ENCODE measurements at regions not wholly inside any gene's neighbourhood (a gene's known extent, or its start where the extent isn't known, plus 50 kb on each side); places are given as distances from the start of the nearest gene placed in this dataset.

DNA sequence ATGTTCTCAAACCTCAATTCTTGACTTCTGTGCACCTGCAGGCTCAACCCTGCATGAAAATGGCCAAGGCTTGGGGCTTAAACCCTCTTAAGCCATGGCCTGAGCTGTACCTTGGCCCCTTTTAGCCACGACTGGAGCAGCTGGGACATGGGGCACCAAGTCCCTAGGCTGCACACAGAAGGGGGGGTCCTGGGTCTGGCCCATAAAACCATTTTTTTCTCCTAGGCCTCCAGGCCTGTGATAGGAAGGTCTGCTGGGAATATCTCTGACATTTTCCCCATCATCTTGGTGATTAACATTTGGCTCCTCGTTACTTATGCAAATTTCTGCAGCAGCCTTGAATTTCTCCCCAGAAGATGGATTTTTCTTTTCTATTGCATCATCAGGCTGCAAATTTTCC is 119.4 kb upstream of the VGLL2 start:
- no peak for DNase-seq
- Histone ChIP-seq H3K9me3 (peaks cover 0 to 33% (median 18%) of the 10 kb centered on the region in 8 donors), H3K27me3 (replicated peaks in 1 of 7) (no peaks in the 10 kb centered on the region), H3K4me3 (no peak overlapping the region), H3K36me3 (no peaks in the 10 kb centered on the region), H3K4me1 (no peaks in the 10 kb centered on the region), H3K27ac (no peak overlapping the region)
- intact Hi-C loops (cut with DNase I; ENCODE audit: low total_unique reads): no loop called here
- TF ChIP-seq CTCF (IDR thresholded peaks at IDR 0.05 in 8 of 11, conservative IDR thresholded peaks at IDR 0.05 in 3 of 11) (no peak), POLR2A (IDR thresholded peaks at IDR 0.05) (no peak), POLR2AphosphoS5 (IDR thresholded peaks at IDR 0.05) (no peak)
- 50 to 70% (median 60%) methylated on average over 2 of the region's 2 CpGs for WGBS, 5 donors

GRCh38 chr6:117149324-117149723 is 116.0 kb upstream of the VGLL2 start:
- TF ChIP-seq POLR2A (IDR thresholded peaks at IDR 0.05) (no peak), POLR2AphosphoS5 (IDR thresholded peaks at IDR 0.05) (no peak), CTCF (IDR thresholded peaks at IDR 0.05 in 8 of 11, conservative IDR thresholded peaks at IDR 0.05 in 3 of 11) (no peak)
- H3K27me3 ChIP-seq (replicated peaks in 1 of 7): no peaks in the 10 kb centered on the region
- no peak for DNase-seq
- no peak overlapping the region for H3K4me3 ChIP-seq
- H3K4me1 ChIP-seq: no peaks in the 10 kb centered on the region
- no peaks in the 10 kb centered on the region for H3K36me3 ChIP-seq
- H3K27ac ChIP-seq: no peak overlapping the region
- WGBS, 5 donors: 5 to 28% (median 13%) methylated on average over 1 of the region's 1 CpG
- peaks cover 0 to 54% (median 27%) of the 10 kb centered on the region in 8 donors for H3K9me3 ChIP-seq
- intact Hi-C loops (cut with DNase I; ENCODE audit: low total_unique reads): no loop called here

DNA sequence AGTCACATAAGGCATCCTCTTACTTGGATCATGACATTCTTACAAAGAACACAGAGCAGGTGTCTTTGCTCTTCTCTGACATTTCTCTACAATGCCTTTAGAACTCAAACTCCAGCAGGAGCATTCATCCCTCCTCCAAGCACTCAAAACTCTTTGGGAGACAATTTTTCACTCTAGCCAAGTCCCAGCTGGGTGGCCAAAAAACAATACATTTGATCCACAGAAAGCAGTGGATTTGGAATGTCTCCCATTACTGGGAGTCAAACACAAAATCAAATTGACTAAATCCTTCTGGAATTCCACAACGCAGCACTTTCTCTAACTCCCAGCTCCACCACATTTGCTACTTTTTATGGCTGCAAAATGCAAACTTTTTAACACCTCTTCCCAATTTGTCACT is 108.6 kb upstream of the VGLL2 start:
- 23 to 39% (median 34%) methylated on average over 1 of the region's 1 CpG for WGBS, 5 donors
- H3K4me3 ChIP-seq: no peak overlapping the region
- no peak overlapping the region for H3K27ac ChIP-seq
- intact Hi-C loops (cut with DNase I; ENCODE audit: low total_unique reads): no loop called here
- H3K4me1 ChIP-seq: no peaks in the 10 kb centered on the region
- H3K36me3 ChIP-seq: no peaks in the 10 kb centered on the region
- DNase-seq: no peak
- no peaks in the 10 kb centered on the region for H3K27me3 ChIP-seq (replicated peaks in 1 of 7)
- TF ChIP-seq CTCF (IDR thresholded peaks at IDR 0.05 in 8 of 11, conservative IDR thresholded peaks at IDR 0.05 in 3 of 11): no peak
- TF ChIP-seq POLR2A (IDR thresholded peaks at IDR 0.05): no peak
- no peak for TF ChIP-seq POLR2AphosphoS5 (IDR thresholded peaks at IDR 0.05)
- peaks cover 0 to 13% (median 2%) of the 10 kb centered on the region in 8 donors for H3K9me3 ChIP-seq

DNA sequence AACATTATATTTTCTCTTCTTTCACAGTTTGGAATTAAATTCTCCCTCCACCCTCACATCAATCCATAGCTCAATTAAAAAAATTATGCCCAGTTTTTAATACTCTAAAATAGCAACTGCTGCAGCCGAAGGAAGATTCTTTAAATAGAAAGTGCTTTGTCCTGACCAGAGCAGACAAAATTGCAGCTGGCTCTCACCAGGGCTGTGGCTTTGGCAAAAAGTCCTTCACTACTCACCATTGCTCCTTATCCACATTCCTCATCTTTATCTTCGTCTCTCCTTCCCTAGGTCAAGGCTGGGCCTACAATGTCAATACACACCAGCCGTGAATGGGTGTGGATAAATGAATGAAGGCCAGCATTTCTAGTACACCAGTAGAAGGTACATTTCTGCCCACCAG is 107.9 kb upstream of the VGLL2 start:
- DNase-seq: no peak
- no peak for TF ChIP-seq CTCF (IDR thresholded peaks at IDR 0.05 in 8 of 11, conservative IDR thresholded peaks at IDR 0.05 in 3 of 11)
- TF ChIP-seq POLR2A (IDR thresholded peaks at IDR 0.05): no peak
- TF ChIP-seq POLR2AphosphoS5 (IDR thresholded peaks at IDR 0.05): no peak
- intact Hi-C loops (cut with DNase I; ENCODE audit: low total_unique reads): no loop called here

More for the DNA sequence above, 107.9 kb upstream of the VGLL2 start:
- Histone ChIP-seq H3K27ac (no peak overlapping the region), H3K4me1 (no peaks in the 10 kb centered on the region), H3K27me3 (replicated peaks in 1 of 7) (no peaks in the 10 kb centered on the region), H3K9me3 (peaks cover 0 to 6% (median 0%) of the 10 kb centered on the region in 8 donors), H3K36me3 (no peaks in the 10 kb centered on the region), H3K4me3 (no peak overlapping the region)
- 50 to 68% (median 57%) methylated on average over 3 of the region's 3 CpGs for WGBS, 5 donors
